ENCODE measurements at regions not wholly inside any gene's neighbourhood (a gene's known extent, or its start where the extent isn't known, plus 50 kb on each side); places are given as distances from the start of the nearest gene placed in this dataset.

- DNase-seq = no peak
- POLR2A ChIA-PET = no interaction called here
- Histone ChIP-seq H3K4me3 (ENCODE audit: low read length) (no peak overlapping the region), H3K27me3 (ENCODE audit: control insufficient read depth in 1 of 2, insufficient read depth in 2 of 2, low read length in 2 of 2) (peaks cover 0 to 7% of the 10 kb centered on the region in 2 experiments), H3K27ac (ENCODE audit: low read depth in 1 of 2, low read length in 2 of 2) (no peak overlapping the region), H3K36me3 (ENCODE audit: insufficient read depth, low read length) (no peaks in the 10 kb centered on the region), H3K4me1 (ENCODE audit: insufficient read depth, low read length) (no peaks in the 10 kb centered on the region), H3K9me3 (ENCODE audit: control insufficient read depth in 1 of 2, insufficient read depth in 1 of 2, low read length in 2 of 2) (peaks cover 0 to 24% of the 10 kb centered on the region in 2 experiments)
- ATAC-seq (ENCODE audit: poor library complexity) = no peak
- H3K4me3 Mint-ChIP-seq = no peak overlapping the region
- H3K27ac Mint-ChIP-seq = no peak overlapping the region
- no peaks in the 10 kb centered on the region for H3K9me3 Mint-ChIP-seq
- CTCF ChIA-PET = no interaction called here
- intact Hi-C loops (cut with DNase I, micrococcal nuclease) = no loop called here
- H3K27me3 Mint-ChIP-seq = peaks cover 23% of the 10 kb centered on the region
- no peaks in the 10 kb centered on the region for H3K36me3 Mint-ChIP-seq (ENCODE audit: low read depth)
- no peaks in the 10 kb centered on the region for H3K4me1 Mint-ChIP-seq (ENCODE audit: low read depth)
- TF ChIP-seq CTCF (IDR thresholded peaks at IDR 0.05) = no peak
Observed at GRCh38 chr14:101498526-101498860, 62.8 kb upstream of the DIO3 start.

- Mint-ChIP-seq H3K36me3 (ENCODE audit: low read depth) (no peaks in the 10 kb centered on the region), H3K27me3 (peaks cover 23% of the 10 kb centered on the region), H3K9me3 (no peaks in the 10 kb centered on the region), H3K27ac (no peak overlapping the region), H3K4me1 (ENCODE audit: low read depth) (no peaks in the 10 kb centered on the region), H3K4me3 (no peak overlapping the region)
- no peaks in the 10 kb centered on the region for H3K4me1 ChIP-seq (ENCODE audit: insufficient read depth, low read length)
- ChIA-PET CTCF (no interaction called here), POLR2A (no interaction called here)
- ATAC-seq (ENCODE audit: poor library complexity) = no peak
- intact Hi-C loops (cut with DNase I, micrococcal nuclease) = no loop called here
- TF ChIP-seq CTCF (IDR thresholded peaks at IDR 0.05) = no peak
- H3K27ac ChIP-seq (ENCODE audit: low read depth in 1 of 2, low read length in 2 of 2) = no peak overlapping the region
- H3K9me3 ChIP-seq (ENCODE audit: control insufficient read depth in 1 of 2, insufficient read depth in 1 of 2, low read length in 2 of 2) = peaks cover 0 to 30% of the 10 kb centered on the region in 2 experiments
- peaks cover 0 to 7% of the 10 kb centered on the region in 2 experiments for H3K27me3 ChIP-seq (ENCODE audit: control insufficient read depth in 1 of 2, insufficient read depth in 2 of 2, low read length in 2 of 2)
- H3K4me3 ChIP-seq (ENCODE audit: low read length) = no peak overlapping the region
- DNase-seq = no peak
- no peaks in the 10 kb centered on the region for H3K36me3 ChIP-seq (ENCODE audit: insufficient read depth, low read length)
Observed at GRCh38 chr14:101499080-101499479, 62.2 kb upstream of the DIO3 start.

GRCh38 chr14:101499513-101499912, 61.8 kb upstream of the DIO3 start:
- Mint-ChIP-seq H3K27me3 (peaks cover 23% of the 10 kb centered on the region), H3K36me3 (ENCODE audit: low read depth) (no peaks in the 10 kb centered on the region), H3K9me3 (no peaks in the 10 kb centered on the region), H3K27ac (no peak overlapping the region), H3K4me3 (no peak overlapping the region), H3K4me1 (ENCODE audit: low read depth) (no peaks in the 10 kb centered on the region)
- H3K4me1 ChIP-seq (ENCODE audit: insufficient read depth, low read length) = no peaks in the 10 kb centered on the region
- no peak overlapping the region for H3K27ac ChIP-seq (ENCODE audit: low read depth in 1 of 2, low read length in 2 of 2)
- ATAC-seq (ENCODE audit: poor library complexity) (no peak), DNase-seq (peak in 1 of 14 experiments; percentile 12)
- ChIA-PET CTCF (no interaction called here), POLR2A (no interaction called here)
- peaks cover 0 to 7% of the 10 kb centered on the region in 2 experiments for H3K27me3 ChIP-seq (ENCODE audit: control insufficient read depth in 1 of 2, insufficient read depth in 2 of 2, low read length in 2 of 2)
- no peak overlapping the region for H3K4me3 ChIP-seq (ENCODE audit: low read length)
- intact Hi-C loops (cut with DNase I, micrococcal nuclease) = no loop called here
- no peaks in the 10 kb centered on the region for H3K36me3 ChIP-seq (ENCODE audit: insufficient read depth, low read length)
- H3K9me3 ChIP-seq (ENCODE audit: control insufficient read depth in 1 of 2, insufficient read depth in 1 of 2, low read length in 2 of 2) = peaks cover 0 to 35% of the 10 kb centered on the region in 2 experiments
- no peak for TF ChIP-seq CTCF (IDR thresholded peaks at IDR 0.05)

Data from CD4-positive, alpha-beta T cell (primary cell).